GM12864 (cell line): ENCODE measurements at regions not wholly inside any gene's neighbourhood (a gene's known extent, or its start where the extent isn't known, plus 50 kb on each side); places are given as distances from the start of the nearest gene placed in this dataset.

Experiments used
- DNase-seq: peaks from one replicate; pipeline ENCODE4 v3.0.0-alpha.2; 2011; ENCODE audit warnings: low read depth
- H3K4me3 ChIP-seq: 2 replicates; pipeline ENCODE4 v1.5.1; 2011; ENCODE audit warnings: mild to moderate bottlenecking, low read depth, low read length, control low read depth
- TF ChIP-seq, protein P1 (sequence below): IDR thresholded peaks from 2 replicates; pipeline ENCODE4 v1.5.1; 2011; ENCODE audit warnings: low read depth, mild to moderate bottlenecking, moderate library complexity, low read length, control low read depth, inconsistent platforms; ENCODE audit errors: missing control alignments

DNA sequence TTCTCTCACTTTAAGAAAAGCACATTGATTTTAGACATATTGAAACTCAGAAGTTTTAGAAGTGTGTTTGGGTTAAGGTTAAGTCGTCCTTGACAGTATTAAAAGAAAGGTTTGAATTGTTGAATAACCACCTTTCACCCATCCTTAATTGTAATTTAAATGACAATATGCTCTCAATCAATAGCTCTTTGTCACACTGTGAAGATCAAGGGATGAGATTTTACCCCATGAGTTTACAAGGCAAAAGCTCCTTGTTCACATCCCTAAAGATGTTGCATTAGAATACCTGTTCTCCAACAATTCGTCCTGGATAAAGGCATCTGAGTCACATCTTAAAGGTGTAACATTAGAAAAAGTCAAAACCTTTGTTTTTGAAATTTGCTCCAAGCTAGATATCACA lies 220.4 kb upstream of the MDFIC2 start:
- TF ChIP-seq, protein P1, sequence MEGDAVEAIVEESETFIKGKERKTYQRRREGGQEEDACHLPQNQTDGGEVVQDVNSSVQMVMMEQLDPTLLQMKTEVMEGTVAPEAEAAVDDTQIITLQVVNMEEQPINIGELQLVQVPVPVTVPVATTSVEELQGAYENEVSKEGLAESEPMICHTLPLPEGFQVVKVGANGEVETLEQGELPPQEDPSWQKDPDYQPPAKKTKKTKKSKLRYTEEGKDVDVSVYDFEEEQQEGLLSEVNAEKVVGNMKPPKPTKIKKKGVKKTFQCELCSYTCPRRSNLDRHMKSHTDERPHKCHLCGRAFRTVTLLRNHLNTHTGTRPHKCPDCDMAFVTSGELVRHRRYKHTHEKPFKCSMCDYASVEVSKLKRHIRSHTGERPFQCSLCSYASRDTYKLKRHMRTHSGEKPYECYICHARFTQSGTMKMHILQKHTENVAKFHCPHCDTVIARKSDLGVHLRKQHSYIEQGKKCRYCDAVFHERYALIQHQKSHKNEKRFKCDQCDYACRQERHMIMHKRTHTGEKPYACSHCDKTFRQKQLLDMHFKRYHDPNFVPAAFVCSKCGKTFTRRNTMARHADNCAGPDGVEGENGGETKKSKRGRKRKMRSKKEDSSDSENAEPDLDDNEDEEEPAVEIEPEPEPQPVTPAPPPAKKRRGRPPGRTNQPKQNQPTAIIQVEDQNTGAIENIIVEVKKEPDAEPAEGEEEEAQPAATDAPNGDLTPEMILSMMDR, result no peak
- H3K4me3 ChIP-seq, result no peak overlapping the region
- DNase-seq, result no peak

DNA sequence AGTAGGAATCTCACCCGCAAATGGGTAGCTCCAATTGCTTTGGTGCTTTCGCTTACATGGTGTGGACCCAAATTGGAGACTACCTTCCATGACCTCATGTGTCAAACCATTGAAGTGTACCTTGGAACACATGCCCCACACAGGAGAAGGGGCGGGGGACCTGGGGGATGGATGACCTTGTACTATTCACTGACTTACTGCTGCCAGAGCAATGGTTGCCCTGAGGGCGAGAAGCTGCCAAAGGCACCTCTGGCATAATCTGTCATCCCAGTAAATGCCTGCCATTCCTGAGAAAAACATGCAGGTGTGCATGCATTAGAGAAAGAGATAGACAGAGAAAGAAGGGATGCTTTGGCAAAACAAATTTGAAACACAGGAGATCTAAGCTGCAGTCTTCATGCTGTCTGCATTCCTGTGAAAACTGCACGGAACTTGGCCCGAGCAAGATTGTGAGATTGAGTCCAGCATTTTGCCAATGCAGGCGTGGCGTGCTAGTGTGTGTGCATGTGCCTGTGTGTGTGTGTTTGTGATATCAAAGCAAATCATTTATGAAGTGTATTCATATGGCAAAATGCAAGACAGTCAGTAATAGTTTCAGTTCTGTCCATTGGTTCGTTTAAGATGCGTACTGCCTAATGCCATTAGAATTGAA lies 219.5 kb upstream of the MDFIC2 start:
- TF ChIP-seq, protein P1, result no peak
- no peak for DNase-seq
- H3K4me3 ChIP-seq, result no peak overlapping the region

DNA sequence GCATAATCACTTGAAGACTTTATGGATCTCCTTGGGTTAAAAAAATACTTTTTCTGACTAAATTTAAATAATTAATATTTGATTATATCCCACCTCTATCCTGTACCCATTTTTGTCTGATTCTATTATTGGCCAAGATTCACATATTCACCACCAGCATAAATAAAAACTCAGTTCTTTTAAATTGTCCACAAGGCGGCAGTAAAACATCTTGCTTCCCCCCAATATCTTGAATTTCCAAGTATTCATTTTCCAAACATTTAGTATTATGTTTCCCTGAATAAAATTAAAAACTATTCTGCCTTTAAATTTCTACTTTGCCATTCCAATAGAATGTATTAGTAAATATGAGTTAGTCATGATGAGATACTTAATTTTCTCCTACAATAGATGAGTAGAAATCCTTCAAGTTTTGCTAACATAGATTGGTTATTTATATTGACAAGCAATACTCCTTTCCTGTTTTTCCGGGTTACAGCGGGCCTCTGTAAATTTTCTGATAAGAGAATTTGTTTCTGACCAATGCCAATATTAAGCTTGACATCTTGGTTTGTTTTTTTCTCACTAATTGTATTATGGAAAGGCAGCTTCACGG lies 218.7 kb upstream of the MDFIC2 start:
- no peak for DNase-seq
- TF ChIP-seq, protein P1, result peak; percentile 18
- H3K4me3 ChIP-seq, result no peak overlapping the region

DNA sequence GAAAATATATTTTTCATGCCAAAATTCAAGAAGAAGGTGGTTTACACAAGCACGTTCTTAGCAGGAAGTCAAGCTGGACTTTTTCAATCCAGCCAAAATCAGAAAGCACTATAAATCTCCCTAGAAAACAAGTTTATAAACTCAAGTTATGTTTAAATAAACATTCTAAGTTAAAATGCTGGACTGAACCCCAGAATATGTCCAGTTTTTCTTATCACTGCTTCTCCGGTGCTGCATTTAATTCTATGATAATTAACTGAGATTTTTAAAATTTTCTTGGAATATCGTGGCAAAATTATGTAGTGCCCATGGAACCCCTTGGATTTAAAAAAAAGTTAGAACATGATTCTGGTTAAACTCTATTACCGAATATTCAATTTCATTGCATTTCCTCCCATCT lies 218.2 kb upstream of the MDFIC2 start:
- no peak for DNase-seq
- TF ChIP-seq, protein P1, result no peak
- H3K4me3 ChIP-seq, result no peak overlapping the region

DNA sequence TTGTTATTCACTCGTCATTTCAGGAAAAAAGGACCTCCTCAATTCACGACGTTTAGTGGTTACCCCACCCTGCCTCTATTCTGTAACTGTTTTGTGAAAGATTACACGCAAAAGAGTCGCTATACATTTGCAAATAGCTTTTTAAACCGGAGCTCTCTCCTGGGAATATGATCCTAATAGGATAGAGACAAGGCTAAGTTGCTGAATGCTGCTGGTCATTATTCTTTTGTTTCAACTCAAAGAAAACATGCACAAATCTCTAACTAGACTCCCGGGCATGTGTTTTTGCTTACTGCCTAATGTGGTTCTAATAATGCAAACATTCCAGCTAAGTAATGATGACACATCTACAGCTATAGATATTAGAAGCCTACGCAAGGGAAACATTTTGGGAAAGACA lies 214.6 kb upstream of the MDFIC2 start:
- H3K4me3 ChIP-seq, result no peak overlapping the region
- TF ChIP-seq, protein P1, result no peak
- no peak for DNase-seq

DNA sequence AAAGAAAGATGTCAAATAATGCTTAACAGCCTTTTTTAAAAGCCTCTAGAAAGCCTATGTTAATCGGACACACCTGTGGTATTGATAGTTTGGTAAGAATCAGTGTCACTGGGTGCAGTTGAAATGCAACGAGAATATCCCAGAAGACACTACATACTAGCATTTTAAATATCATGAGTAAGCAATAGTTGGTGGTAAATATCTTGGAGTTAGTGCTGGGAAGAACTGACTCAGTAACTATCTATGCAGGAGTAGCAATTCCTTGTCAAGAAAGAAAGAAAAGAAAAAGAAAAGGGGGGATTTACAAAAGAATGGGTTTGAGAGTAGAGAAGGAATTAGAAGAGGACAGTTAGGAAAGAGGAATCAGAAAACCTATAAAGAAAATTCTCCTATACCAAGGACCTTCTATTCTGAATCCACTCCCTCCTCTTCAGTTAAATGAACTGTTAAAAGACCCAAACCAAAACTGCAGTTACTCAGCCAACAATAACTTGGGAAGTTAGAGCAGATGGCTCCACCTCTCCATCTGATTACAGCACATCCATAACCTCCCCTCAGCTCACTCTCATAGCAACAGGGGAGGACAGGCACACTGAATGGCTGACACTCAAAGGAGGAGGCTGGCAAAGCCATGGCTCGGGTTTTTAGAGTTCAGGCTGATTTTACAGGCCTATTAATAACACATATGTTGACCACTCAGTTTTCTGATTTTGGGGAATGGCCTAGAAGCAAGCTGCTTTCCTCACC lies 207.6 kb upstream of the MDFIC2 start:
- no peak for DNase-seq
- H3K4me3 ChIP-seq, result no peak overlapping the region
- TF ChIP-seq, protein P1, result no peak
